K562 (cell line): ENCODE measurements at regions not wholly inside any gene's neighbourhood (a gene's known extent, or its start where the extent isn't known, plus 50 kb on each side); places are given as distances from the start of the nearest gene placed in this dataset.

Experiments used
- BRCA1 ChIP-seq, 2 experiments: fragments of 450-650 bp in 1 of 2; sonication (generic) in 1 of 2; formaldehyde crosslinking in 1 of 2; IDR thresholded peaks; 2 replicates each; pipeline versions ENCODE4 v1.5.0 to v1.6.1; 2017 to 2020; ENCODE audit warnings: mild to moderate bottlenecking in 1 of 2, missing genetic modification reagents in 1 of 2
- CBX8 ChIP-seq: fragments of 200-600 bp; sonication (generic); IDR thresholded peaks from 2 replicates; pipeline ENCODE4 v1.6.1; 2012; ENCODE audit warnings: borderline replicate concordance, mixed run types, low read depth, mild to moderate bottlenecking, moderate library complexity, mixed read lengths, low read length, control low read depth, inconsistent platforms; ENCODE audit not compliant: poor library complexity, severe bottlenecking; ENCODE audit errors: extremely low read depth
- L3MBTL2 ChIP-seq: fragments of 450-650 bp; IDR thresholded peaks from 2 replicates; pipeline ENCODE4 v1.6.1; 2016; ENCODE audit warnings: mild to moderate bottlenecking, moderate library complexity
- LEF1 ChIP-seq: fragments of 450-650 bp; IDR thresholded peaks from 2 replicates; pipeline ENCODE4 v1.6.1; 2016; ENCODE audit warnings: mild to moderate bottlenecking
- MAFK ChIP-seq: IDR thresholded peaks from 2 replicates; pipeline ENCODE4 v1.6.1; 2011; ENCODE audit warnings: low read length, improper control_type of control experiment
- MTA2 ChIP-seq: fragments of 450-650 bp; IDR thresholded peaks from 2 replicates; pipeline ENCODE4 v1.6.1; 2016; ENCODE audit warnings: low read depth
- NFIC ChIP-seq: fragments of 450-650 bp; IDR thresholded peaks from 2 replicates; pipeline ENCODE4 v1.6.1; 2017; ENCODE audit warnings: mild to moderate bottlenecking, inconsistent platforms
- POLR3G ChIP-seq: IDR thresholded peaks from 2 replicates; pipeline ENCODE4 v1.6.1; 2011; ENCODE audit not compliant: insufficient read length, insufficient replicate concordance; ENCODE audit errors: extremely low read depth
- RAD21 ChIP-seq, 2 experiments: fragments of 250-450 bp in 1 of 2; fragments of 450-650 bp in 1 of 2; sonication (Bioruptor Pico) in 1 of 2; formaldehyde crosslinking in 1 of 2; IDR thresholded peaks in 1 of 2; conservative IDR thresholded peaks in 1 of 2; 2 replicates each; pipeline versions ENCODE4 v1.4.0 to v1.8.0; 2020 to 2022; ENCODE audit warnings: mild to moderate bottlenecking in 2 of 2, moderate library complexity in 1 of 2
- ZFX ChIP-seq: sonication (generic); formaldehyde crosslinking; IDR thresholded peaks from 2 replicates; pipeline ENCODE4 v1.8.0; 2022; ENCODE audit warnings: mild to moderate bottlenecking, missing genetic modification reagents, moderate library complexity
- ZNF3 ChIP-seq: fragments of 250-450 bp; sonication (Bioruptor Pico); IDR thresholded peaks from 2 replicates; pipeline ENCODE4 v1.5.0; 2021; ENCODE audit warnings: mild to moderate bottlenecking, moderate library complexity
- ZNF436 ChIP-seq: fragments of 250-450, 450-650 bp; sonication (Bioruptor Pico); formaldehyde crosslinking; IDR thresholded peaks from 2 replicates; pipeline ENCODE4 v1.7.0; 2020; ENCODE audit warnings: mild to moderate bottlenecking
- ZNF589 ChIP-seq: fragments of 200-800 bp; sonication (Bioruptor generic); IDR thresholded peaks from 2 replicates; pipeline ENCODE4 v1.6.1; 2016; ENCODE audit warnings: low read depth, missing genetic modification characterization, missing compliant biosample characterization
- TF ChIP-seq, protein P1 (sequence below): fragments of 250-450 bp; sonication (Bioruptor Pico); IDR thresholded peaks from 2 replicates; pipeline ENCODE4 v1.6.1; 2021; ENCODE audit warnings: mild to moderate bottlenecking
- TF ChIP-seq, protein P2 (sequence below): conservative IDR thresholded peaks from 2 replicates; pipeline ENCODE4 v1.6.1; 2011; ENCODE audit warnings: low read depth, mild to moderate bottlenecking, low read length; ENCODE audit not compliant: control insufficient read depth
- TF ChIP-seq, protein P3 (sequence below): sonication (generic); formaldehyde crosslinking; IDR thresholded peaks from 2 replicates; pipeline ENCODE4 v1.8.1; 2022; ENCODE audit warnings: missing genetic modification reagents
- TF ChIP-seq, protein P4 (sequence below): sonication (generic); formaldehyde crosslinking; IDR thresholded peaks from 2 replicates; pipeline ENCODE4 v1.9.0; 2022; ENCODE audit warnings: mild to moderate bottlenecking, missing genetic modification reagents

DNA sequence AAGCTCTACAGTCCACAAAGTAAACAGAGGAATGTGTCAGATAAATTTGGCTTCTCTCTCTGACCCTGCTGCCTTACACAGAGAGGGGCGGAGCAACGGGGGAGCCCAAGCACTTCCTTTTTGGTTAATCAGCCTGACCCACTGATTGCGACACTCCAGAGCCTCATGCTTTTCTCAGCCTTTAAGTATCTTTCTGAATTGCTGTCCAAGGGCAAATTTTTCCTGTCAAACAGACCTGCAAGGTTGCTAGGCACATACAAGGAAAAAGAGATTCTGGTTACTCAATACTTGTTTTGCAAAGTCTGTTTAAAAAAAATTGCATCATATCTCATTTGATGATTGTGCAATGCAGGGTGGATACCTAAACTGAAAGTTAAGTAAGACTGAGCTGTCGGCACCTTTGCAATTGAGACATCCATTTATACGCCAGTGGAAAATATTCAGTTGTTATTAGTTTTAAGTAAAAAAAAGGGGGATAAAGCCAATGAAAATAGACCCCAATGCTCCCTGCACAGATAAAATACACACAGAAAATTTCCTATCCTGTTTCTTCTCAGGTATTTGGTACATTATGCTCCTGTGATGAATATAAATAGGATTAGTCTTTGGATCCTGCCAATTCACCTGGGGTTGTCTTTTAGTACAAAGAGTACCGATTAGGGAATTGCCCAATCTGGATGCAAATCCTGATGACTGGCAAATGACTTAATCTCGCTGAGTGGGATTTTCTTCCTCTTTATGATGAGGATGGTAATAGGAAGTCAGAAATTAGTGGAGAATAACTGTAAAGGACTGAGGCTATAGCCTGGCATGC lies 260.2 kb upstream of the TRIB2 start (continued):
- TF ChIP-seq CBX8, result no peak
- no peak for TF ChIP-seq ZNF436 (CRISPR knock-in tag)
- no peak for TF ChIP-seq POLR3G
- no peak for TF ChIP-seq ZFX (CRISPR knock-in tag)
- TF ChIP-seq ZNF589 (CRISPR knock-in tag), result no peak
- TF ChIP-seq, protein P1, sequence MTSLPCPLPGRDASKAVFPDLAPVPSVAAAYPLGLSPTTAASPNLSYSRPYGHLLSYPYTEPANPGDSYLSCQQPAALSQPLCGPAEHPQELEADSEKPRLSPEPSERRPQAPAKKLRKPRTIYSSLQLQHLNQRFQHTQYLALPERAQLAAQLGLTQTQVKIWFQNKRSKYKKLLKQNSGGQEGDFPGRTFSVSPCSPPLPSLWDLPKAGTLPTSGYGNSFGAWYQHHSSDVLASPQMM (CRISPR knock-in tag), result no peak
- TF ChIP-seq, protein P2, sequence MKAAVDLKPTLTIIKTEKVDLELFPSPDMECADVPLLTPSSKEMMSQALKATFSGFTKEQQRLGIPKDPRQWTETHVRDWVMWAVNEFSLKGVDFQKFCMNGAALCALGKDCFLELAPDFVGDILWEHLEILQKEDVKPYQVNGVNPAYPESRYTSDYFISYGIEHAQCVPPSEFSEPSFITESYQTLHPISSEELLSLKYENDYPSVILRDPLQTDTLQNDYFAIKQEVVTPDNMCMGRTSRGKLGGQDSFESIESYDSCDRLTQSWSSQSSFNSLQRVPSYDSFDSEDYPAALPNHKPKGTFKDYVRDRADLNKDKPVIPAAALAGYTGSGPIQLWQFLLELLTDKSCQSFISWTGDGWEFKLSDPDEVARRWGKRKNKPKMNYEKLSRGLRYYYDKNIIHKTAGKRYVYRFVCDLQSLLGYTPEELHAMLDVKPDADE, result no peak
- TF ChIP-seq BRCA1 (IDR thresholded peaks at IDR 0.05), result no peak
- TF ChIP-seq BRCA1 (CRISPR knock-in tag; IDR thresholded peaks at IDR 0.05), result no peak
- no peak for TF ChIP-seq NFIC
- TF ChIP-seq RAD21 (CRISPR knock-in tag; conservative IDR thresholded peaks at IDR 0.05 in 1 of 2, IDR thresholded peaks at IDR 0.05 in 1 of 2), result peak; percentile 15 to 38; a peak in 2 of 4 replicates
- TF ChIP-seq MAFK, result 0 out of 2 replicates have a peak, but pooled peaks have one; percentile 4
- TF ChIP-seq MTA2, result peak; percentile 37; the same call in 1 of the 2 replicates
- TF ChIP-seq, protein P3, sequence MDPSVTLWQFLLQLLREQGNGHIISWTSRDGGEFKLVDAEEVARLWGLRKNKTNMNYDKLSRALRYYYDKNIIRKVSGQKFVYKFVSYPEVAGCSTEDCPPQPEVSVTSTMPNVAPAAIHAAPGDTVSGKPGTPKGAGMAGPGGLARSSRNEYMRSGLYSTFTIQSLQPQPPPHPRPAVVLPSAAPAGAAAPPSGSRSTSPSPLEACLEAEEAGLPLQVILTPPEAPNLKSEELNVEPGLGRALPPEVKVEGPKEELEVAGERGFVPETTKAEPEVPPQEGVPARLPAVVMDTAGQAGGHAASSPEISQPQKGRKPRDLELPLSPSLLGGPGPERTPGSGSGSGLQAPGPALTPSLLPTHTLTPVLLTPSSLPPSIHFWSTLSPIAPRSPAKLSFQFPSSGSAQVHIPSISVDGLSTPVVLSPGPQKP (CRISPR knock-in tag), result no peak
- TF ChIP-seq, protein P4, sequence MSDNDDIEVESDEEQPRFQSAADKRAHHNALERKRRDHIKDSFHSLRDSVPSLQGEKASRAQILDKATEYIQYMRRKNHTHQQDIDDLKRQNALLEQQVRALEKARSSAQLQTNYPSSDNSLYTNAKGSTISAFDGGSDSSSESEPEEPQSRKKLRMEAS (CRISPR knock-in tag), result no peak
- TF ChIP-seq ZNF3 (CRISPR knock-in tag), result no peak
- peak; percentile 71; the same call in 1 of the 2 replicates for TF ChIP-seq L3MBTL2
- TF ChIP-seq LEF1, result peak; percentile 76; the same call in 1 of the 2 replicates
